ENCODE measurements at regions not wholly inside any gene's neighbourhood (a gene's known extent, or its start where the extent isn't known, plus 50 kb on each side); places are given as distances from the start of the nearest gene placed in this dataset.

DNA sequence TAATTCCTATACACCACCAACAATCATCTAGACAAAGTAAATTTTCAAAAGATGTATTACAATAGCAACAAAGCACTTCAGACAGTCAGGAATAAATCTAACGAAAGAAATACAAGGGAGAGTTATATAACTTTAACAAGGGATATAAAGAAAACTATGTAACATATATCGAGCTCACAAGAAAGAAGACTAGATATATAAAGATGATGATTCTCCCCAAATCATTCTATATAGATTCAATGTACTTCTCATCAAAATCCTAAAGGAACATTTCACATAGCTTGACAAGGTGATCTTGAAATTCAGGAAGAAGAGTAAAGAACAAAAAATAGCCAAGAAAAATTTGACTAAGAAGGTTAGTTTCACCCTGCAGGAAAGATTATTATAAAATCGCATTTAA, 179.4 kb downstream of the SP3 start:
- no peak for DNase-seq

DNA sequence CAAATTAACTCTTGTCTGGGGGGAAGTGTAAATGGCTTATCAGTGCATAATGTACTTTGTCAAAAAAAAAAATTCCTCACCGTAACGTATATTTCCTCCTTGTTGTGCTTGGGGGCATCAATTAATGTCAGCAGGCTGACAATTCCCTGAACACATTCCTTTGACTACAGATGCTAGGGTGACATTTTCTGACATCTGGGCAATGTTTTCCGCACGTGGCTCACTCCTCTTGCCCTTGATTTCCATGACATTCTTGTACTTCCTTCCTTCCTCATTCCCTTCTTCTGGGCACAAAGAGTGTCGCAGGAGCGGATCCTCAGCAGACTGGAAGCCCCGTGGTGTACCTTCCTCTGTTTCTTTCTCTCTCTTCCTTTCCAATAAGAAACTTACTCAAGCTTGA, 173.7 kb downstream of the SP3 start:
- no peak for DNase-seq

- no peak for DNase-seq
Observed at GRCh38 chr2:173792166-173792565, 173.0 kb downstream of the SP3 start.

GRCh38 chr2:173792741-173793140, 172.4 kb downstream of the SP3 start:
- no peak for DNase-seq

DNA sequence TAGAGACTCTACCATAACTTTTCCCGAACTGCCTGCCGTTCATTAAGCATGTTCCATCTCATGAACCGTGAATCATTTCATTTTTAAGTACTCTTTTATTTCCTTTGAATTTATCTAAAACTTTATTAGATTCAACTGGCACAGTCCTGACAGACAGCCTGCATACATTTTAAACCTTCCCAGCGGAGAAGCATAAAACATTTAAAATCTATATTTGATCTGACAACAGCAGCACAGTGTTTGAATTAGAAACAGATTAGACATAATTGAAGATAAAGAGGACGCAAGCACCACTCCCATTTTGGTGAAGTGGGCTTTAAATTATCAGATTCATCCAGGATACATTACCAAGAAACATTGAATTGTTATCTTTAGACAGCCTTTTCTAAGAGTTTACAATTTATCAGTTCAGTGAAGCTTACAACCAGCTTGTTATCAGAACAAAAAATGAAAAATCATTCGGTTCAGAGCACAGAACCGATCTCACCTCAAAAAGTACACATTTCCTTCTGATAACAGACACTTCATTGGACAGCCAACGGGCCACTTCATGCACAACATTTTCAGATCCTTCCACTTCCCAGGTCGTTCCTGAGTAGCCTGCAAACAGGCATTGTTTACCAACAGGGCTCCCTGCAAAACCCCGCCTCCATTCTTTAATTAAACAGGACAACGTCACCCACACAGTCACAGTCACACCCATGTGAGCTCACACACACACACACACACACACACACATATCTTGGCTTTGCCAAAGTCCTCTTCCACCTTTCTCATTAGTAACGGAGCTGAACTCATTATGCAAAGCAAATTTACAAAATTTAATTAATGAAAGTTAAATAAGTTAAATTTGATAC, 171.2 kb downstream of the SP3 start:
- DNase-seq, result no peak

GRCh38 chr2:173797586-173798263, 167.4 kb downstream of the SP3 start:
- DNase-seq, result no peak

GRCh38 chr2:173802518-173802917, 162.7 kb downstream of the SP3 start:
- DNase-seq, result no peak

DNA sequence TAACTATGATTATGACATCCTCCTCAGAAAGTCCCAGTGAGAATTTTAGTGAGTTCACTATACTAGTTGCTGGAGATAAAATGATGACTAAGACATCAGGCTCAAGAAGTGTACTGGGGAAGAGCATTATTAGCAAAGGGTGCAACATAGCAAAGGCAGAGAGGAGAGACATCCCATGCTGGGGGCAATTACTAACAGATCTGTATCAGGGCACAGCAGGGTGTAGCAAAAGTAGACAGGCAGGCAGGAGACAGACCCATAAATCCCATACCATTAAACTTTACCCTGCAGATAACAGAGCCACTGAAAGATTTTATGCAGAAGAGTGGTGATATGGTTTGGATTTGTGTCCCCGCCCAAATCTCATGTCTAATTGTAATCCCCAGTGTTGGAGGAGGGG, 161.7 kb downstream of the SP3 start:
- no peak for DNase-seq

GRCh38 chr2:173806761-173807160, 158.4 kb downstream of the SP3 start:
- DNase-seq, result no peak

DNA sequence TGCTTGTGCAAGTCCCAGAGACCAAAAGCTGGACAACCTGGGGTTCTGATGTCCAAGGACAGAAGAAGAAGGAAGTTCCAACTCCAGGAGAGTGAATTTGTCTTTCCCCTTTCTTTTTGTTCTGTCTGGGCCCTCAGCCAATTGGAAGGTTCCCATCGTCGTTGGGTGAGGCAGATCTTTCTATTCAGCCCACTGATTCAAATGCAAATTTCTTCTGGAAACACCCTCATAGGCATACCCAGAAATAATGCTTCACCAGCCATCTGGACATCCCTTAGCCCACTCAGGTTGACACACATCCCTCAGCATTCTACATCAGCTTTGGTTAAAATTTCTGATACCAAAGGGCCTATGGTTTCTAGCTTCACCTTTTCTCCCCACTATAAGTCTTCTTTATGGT, 156.5 kb downstream of the SP3 start:
- no peak for DNase-seq

GRCh38 chr2:173812321-173812720, 152.9 kb downstream of the SP3 start:
- DNase-seq, result no peak

GRCh38 chr2:173814306-173814705, 150.9 kb downstream of the SP3 start:
- no peak for DNase-seq

GRCh38 chr2:173815772-173816171, 149.4 kb downstream of the SP3 start:
- DNase-seq, result no peak

DNA sequence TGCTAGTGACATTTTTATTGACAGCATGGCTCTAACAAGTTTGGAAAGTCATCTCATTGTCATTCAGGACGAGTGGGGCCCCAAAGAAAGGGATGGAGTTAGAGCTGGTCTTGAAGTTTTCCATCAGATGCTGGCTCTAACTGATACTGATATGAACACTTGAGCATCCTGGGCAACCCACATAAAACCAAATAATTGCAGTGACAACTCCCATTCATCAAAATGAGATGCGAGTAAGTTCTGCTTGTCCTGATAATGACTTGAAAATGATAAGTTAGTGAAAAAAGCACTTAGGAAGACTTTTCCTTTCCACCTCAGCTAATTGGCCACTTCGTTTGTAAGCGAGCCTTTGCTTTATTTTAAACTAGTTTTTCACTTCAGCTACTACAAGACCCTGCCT, 147.6 kb downstream of the SP3 start:
- DNase-seq, result no peak

GRCh38 chr2:173818285-173818684, 146.9 kb downstream of the SP3 start:
- DNase-seq, result no peak

DNA sequence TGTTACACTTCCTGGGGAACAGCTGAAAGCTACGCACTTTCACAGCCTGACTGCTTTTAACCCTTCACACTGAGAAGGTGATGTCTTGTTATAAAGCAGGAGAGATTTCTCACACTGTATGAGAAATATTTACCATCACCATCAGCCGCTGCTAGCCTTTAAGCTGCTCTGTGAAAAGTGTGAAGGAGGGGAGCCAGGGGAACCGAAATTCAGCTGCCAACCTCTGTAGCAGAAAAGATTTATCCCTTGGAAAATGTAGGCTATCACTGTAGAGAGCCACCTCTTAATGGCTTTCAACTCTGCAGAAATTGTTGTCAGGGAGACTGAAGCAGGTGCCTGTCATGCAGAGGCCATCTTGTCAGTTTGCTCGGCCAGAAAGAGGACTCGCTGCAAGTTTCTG, 145.3 kb downstream of the SP3 start:
- no peak for DNase-seq

- DNase-seq, result no peak
Observed at GRCh38 chr2:173821451-173821850, 143.7 kb downstream of the SP3 start.

- no peak for DNase-seq
Observed at GRCh38 chr2:173822889-173823542, 142.2 kb downstream of the SP3 start.

- no peak for DNase-seq
Observed at GRCh38 chr2:173823543-173823939, 141.6 kb downstream of the SP3 start.

GRCh38 chr2:173828189-173829142, 136.7 kb downstream of the SP3 start:
- no peak for DNase-seq

- no peak for DNase-seq
Observed at GRCh38 chr2:173829727-173830126, 135.4 kb downstream of the SP3 start.

DNA sequence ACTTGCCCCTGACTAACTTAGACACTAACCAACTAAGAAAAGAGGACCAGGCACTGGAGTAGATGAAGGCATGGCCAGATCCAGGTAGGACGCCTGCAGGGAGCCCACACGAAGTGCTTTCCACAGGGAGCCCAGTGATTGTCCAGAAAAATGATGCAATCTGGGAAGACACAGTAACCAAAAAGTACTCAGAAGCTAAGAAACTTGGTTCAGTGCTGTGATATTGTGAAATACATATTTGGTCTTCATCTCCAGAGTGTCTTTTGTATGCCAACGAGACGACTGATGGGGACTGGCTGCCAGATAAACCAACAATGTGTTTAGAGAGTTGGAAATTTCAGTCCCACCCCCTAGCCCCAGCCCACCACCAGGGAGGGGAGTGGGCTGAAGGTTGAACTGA, 135.0 kb downstream of the SP3 start:
- DNase-seq, result no peak
